GM19351 (cell line): ENCODE measurements at regions not wholly inside any gene's neighbourhood (a gene's known extent, or its start where the extent isn't known, plus 50 kb on each side); places are given as distances from the start of the nearest gene placed in this dataset.
"Not testable (repeated sequence)": the region's sequence is repeated elsewhere in the genome, so short reads cannot be mapped to it uniquely, and the experiment has no call there.

Experiments used
- ATAC-seq: cut with Tn5 transposase; IDR thresholded peaks from one replicate; pipeline ENCODE4 v1.9.1; 2021; ENCODE audit warnings: mild to moderate bottlenecking, moderate library complexity; ENCODE audit not compliant: unreplicated experiment

- not testable (repeated sequence) for ATAC-seq
Measured at GRCh38 chr1:149228672-149229585, 125.6 kb upstream of the NBPF9 start.

- not testable (repeated sequence) for ATAC-seq
Measured at GRCh38 chr1:149229813-149230212, 126.5 kb upstream of the NBPF9 start.

- ATAC-seq, result not testable (repeated sequence)
Measured at GRCh38 chr1:149234926-149235914, 131.9 kb upstream of the NBPF9 start.

GRCh38 chr1:149237515-149237914 lies 134.2 kb upstream of the NBPF9 start:
- ATAC-seq, result not testable (repeated sequence)

- not testable (repeated sequence) for ATAC-seq
Measured at GRCh38 chr1:149239897-149240508, 136.7 kb upstream of the NBPF9 start.

- not testable (repeated sequence) for ATAC-seq
Measured at GRCh38 chr1:149240530-149240929, 137.2 kb upstream of the NBPF9 start.

GRCh38 chr1:149241272-149241671 lies 137.9 kb upstream of the NBPF9 start:
- ATAC-seq, result not testable (repeated sequence)

- ATAC-seq, result not testable (repeated sequence)
Measured at GRCh38 chr1:149243572-149243971, 140.2 kb upstream of the NBPF9 start.

- not testable (repeated sequence) for ATAC-seq
Measured at GRCh38 chr1:149244621-149245020, 141.3 kb upstream of the NBPF9 start.

GRCh38 chr1:149246212-149246611 lies 142.9 kb upstream of the NBPF9 start:
- ATAC-seq, result not testable (repeated sequence)

GRCh38 chr1:149248610-149249009 lies 145.3 kb upstream of the NBPF9 start:
- not testable (repeated sequence) for ATAC-seq

GRCh38 chr1:149249850-149250467 lies 146.6 kb upstream of the NBPF9 start:
- not testable (repeated sequence) for ATAC-seq

GRCh38 chr1:149254894-149255847 lies 151.8 kb upstream of the NBPF9 start:
- not testable (repeated sequence) for ATAC-seq

- not testable (repeated sequence) for ATAC-seq
Measured at GRCh38 chr1:149260284-149260683, 156.9 kb upstream of the NBPF9 start.

- ATAC-seq, result not testable (repeated sequence)
Measured at GRCh38 chr1:149260736-149261340, 157.5 kb upstream of the NBPF9 start.

GRCh38 chr1:149267287-149267686 lies 163.9 kb upstream of the NBPF9 start:
- ATAC-seq, result not testable (repeated sequence)

GRCh38 chr1:149269001-149269702 lies 165.8 kb upstream of the NBPF9 start:
- not testable (repeated sequence) for ATAC-seq

- ATAC-seq, result not testable (repeated sequence)
Measured at GRCh38 chr1:149269833-149270232, 166.5 kb upstream of the NBPF9 start.
